HG03097 (cell line): ENCODE measurements at regions not wholly inside any gene's neighbourhood (a gene's known extent, or its start where the extent isn't known, plus 50 kb on each side); places are given as distances from the start of the nearest gene placed in this dataset.

Experiments used
- ATAC-seq: cut with Tn5 transposase; IDR thresholded peaks from one replicate; pipeline ENCODE4 v1.9.1; 2021; ENCODE audit not compliant: unreplicated experiment, low FRiP score

DNA sequence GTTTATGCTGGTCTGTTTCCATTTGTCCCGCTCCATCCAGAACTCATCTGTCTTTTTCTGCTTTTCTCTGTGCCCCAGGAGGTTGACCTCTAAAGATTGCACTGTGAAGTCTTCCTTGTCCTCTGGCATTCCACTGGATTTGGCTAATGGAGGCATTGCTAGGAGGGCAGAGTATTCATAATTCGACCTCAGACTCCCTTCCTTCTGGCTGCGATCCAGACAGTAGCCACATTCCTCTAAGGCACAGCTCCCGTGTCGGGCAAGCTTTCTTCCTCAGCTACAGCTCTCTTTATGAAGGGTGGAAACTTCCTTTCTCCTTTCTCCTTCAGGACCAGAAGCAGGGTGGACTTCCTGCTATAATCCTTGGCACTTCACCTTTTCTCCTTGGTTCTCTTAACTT is 175.9 kb downstream of the BAMBI start:
- ATAC-seq: no peak

DNA sequence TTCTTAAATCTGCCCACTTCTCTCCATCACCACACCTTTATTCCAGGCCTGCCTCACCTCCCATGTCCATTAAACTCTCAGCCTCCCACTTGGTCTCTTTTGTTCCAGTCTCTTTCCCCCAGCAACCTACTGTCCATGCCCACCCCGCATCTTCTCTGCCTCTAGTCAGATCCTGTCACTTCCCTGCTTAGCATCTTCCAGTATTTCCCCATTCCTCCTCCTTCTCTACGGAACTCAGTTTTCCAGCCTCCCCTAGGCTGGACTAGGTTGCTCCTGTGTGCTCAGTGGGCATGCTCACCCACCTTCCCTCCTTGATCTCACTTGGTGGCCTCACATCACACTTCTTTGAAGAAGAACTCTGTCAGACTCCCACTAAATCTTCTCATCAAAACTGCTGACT is 179.8 kb downstream of the BAMBI start:
- ATAC-seq: no peak

DNA sequence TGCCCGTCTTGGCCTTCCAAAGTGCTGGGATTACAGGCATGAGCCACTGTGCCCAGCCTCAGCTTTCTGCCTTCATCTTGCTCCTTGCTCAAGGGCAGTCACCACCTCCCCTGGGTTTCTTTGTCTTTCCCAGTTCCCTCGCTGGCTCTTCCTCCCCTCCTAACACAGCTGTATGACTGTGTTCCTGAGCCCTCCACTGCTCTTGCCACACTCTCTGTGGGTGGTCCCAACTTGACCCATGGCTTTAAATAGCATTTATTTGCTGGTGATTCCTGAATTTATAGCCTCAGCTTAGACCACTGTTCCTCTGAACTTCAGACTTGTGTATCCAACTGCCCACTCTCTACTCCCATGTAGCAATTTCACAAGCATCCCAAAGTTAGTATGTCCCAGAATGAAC is 181.3 kb downstream of the BAMBI start:
- ATAC-seq: no peak

DNA sequence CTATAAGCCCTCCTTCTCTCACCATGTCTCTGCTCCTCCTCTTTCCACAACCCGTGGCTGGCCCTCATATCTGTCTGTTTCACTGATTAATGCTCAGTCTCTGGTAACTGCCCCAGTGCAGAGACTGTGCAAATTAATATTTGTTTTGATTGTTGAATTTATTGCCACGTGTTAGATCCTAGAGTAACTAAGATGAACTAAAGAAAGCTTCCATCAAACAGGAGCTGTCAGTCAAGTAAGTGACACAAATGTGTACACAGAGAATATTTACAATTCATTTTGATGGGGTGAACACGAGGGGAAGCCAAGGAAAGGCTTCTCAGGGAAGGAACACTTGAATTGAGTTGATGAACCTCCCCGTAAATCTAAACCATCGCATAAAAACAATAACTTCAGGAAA is 182.5 kb downstream of the BAMBI start:
- ATAC-seq: no peak

DNA sequence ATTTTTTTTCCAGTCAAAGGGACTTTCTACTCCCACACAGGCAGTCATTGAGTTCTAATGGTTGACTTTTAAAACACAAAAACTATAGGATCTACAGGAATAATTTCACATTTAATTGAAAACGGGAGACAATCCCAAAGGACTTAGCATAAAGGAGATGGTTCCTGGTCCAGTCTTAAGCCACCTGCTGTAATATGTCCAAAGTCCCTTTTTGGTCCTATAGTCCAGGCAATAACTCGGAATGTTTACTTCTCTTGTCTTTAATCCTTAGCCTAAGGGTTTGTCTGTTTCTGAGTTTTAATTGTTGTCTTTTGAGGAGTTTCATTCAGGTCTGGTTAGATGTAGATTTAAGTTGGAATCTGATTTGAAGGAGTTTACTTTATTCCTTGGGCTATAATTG is 184.9 kb downstream of the BAMBI start:
- no peak for ATAC-seq

DNA sequence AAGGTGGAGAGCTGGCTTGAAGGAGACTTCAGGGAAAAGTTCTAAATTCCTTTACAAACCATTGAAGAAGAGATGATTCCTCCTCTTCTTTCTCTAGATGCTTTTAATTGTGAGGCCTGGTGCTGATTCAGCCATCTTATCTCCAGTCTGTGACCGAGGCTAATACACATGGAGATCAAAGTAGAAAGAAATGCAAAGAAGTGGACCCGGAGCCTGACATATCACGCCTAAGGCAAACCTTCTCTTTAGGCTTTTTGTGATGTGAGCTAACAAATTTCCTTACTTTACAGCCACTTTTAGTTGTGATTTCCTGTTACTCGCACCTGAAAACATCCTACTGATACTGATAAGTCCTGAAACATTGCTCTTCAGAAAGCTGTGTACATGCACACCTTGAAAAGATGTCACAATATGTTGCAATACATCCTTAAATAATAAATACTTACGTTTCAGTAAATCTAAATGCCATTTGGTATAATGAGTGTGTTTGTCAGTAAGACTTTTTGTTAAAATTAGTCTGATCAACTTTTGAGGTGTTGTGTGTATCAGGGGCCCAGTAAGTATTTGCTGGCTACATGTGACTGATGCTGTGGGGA is 192.4 kb downstream of the BAMBI start:
- ATAC-seq: no peak

DNA sequence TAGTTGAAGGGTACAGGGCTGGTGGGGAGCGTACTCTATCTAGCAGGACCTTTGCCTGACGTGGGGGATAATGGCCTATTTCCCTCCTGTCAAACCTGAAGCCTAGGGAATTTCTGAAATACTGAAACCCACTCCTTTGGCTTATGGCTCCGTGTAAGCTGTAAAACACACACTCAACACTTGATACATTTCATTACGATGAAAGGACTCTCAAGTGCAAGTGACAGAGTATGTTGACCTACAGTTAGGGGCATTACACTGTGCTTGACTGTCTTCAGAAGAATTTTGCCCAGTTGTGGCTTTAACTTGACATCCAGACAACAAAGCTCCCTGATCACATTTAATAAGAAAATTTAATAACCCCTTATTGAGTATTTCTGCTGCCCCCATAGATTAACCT is 194.3 kb downstream of the BAMBI start:
- no peak for ATAC-seq

DNA sequence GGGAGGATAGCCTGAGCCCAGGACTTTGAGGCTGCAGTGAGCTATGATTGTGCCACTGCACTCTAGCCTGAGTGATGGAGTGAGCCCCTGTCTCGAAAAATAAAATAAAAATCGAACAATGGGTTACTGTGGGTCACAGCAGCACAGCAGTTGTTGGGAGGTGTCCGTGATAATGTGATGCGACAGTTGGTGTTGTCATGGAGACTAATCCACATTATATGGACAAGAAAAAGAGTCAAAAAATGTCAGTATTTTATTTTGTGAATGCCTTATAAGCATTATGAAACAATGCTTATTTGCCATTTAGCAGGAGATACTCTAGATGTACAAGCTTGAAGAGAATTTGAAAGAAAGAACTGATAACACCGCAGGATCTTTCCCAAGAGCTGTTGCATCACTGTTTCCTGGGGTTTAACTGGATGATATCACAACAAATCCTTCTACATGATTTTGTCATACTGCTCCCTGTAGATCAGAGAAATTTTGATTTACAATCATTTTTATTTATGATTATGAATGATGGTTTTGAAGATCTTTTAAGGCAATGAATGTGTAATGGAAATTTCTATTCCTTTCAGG is 195.4 kb downstream of the BAMBI start:
- ATAC-seq: no peak

DNA sequence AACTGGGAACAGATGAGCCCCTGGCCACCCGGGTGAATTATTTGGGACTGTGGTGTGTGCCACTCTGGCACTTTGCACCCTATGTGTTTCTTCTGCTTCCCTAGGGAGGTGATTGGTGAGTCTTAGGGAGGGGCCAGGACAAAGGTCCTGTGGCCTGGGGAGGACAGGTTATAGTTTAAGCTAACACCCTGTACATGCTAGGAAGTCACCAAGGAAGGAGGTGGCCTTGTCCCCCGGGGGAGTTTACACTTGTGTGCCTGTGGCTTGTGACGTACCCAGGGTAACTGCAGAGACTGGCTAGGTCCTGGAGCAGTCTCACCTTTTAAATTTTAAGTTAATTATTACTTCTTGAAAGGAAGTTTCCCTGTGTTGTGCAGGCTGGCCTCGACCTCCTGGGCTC is 196.2 kb downstream of the BAMBI start:
- no peak for ATAC-seq

DNA sequence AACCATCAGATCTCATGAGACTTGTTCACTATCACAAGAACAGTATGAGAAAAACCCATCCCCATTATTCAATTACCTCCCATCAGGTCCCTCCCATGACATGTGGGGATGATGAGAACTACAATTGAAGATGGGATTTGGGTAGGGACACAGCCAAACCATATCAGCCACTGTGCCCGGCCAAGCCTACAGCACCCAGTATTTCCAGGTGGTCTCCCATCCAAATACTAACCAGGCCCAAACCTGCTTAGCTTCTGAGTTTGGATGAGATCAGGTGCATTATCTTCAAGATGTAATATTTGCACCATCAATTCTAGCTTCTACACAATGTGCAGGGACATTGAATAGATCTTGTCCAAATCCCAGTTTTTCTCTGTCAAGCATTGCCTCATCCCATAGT is 196.9 kb downstream of the BAMBI start:
- no peak for ATAC-seq

DNA sequence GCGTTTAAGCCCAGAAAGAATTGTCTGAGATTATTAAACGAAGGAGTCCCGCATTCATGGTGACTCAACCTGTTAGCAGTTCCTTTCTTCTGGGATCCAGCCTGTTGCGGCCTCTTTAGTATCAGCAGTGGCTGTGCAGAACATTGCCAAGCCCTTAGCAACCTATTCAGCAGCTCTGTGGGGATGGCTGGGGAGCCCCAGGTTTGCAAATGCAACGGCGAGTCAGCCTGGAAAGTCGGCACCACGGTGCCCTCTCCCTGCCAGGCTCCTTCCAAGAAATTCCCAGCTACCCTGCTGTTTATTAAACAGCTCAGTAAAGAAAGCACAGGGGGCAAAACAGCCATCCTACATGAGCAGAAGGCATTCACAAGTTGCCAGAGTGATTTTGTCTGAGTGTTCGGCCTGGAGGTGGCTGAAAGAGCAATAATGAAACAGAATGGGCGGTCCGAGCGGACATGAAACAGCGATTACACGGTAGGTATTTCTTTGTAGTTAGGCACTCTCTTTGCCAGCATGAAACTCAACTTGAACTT is 198.3 kb downstream of the BAMBI start:
- ATAC-seq: no peak

DNA sequence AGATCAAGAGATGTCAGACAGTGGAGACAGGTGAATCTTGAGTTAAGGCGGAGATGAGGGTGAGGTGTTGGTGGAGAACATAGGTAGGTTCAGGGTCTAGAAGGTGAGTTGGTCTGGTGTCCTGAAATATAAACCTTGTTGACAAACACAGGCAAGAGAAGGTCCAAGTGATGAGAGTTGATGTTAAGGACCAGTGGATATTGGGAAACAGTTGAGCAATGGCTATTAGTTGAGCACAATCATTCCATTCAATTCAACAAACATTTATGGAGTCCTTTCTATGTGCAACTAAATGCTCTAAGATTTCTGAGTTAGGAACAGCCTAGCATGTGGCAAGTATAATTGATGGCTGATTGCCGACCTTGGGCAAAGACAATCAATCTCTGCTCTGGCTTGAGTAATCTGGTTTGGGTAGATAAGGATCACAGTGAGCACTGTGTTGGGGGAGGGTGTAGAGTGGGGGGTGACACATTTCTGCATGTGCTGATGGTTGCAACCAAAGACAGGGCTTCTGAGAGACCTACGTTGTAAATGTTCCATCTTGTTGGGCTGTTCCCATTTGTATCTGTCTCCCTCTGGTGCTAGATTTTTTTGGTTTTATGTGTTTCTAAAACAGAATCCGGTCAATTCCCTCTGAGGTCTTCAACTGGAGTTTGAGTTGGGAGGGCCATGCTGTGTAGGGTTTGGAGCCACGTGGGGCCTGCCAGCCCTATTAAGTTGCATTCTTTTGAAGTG is 201.1 kb downstream of the BAMBI start:
- no peak for ATAC-seq

DNA sequence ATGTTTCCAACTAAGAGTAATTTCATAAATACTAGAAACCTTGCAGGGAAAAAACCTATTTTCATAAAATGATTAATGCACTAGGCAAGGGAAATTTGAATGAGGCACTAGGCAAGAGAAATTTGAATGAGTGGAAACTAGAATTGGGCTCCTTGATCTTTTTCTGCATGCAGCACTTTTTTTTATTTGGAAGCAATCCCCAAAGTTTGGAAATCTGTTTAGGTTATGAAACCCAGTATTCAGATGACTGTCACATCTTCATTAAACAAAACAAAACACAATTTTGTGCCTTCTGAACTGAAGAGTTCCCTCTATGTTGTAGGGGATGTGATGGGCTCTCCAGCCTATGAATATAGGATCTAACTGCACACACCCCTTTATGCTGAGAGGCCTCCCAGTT is 201.9 kb downstream of the BAMBI start:
- ATAC-seq: no peak

DNA sequence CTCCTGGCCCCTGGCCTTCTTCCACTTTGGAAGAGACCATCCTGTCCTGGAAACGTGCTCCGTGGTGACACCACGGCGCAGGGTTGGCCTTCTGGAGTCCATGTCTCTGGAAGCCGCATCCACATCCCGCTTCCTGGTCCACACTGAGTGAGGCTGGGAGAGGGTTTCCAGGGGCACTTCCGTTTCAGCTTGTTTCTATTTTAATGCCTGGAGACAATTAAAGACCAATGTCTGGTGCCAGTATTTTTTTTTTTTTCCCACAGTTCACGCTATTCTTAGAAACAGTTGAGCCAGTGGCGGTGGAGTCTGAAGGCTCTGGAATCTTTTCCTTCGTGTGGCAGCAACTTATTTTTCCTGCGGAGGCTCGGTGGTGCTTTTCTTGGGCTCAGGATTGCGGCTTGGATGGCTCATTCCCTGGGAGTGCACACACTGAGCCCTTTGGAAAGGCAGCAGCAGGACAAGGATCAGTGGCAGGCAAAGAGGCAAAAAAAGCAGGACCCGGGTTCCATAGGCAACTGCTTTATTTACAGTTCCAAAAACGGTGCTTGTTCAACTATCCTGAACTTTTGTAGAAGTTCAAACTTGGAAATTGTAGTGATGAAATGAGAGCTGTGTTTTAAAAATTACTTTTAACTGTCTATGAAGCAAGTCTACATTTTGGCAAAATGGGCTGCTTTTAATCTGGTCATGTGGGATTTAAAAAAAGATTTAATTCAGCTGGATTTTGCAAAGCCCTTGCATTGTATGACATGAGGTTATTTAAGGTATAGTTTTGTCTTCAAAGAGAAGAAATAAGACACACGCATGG is 202.8 kb downstream of the BAMBI start:
- no peak for ATAC-seq

DNA sequence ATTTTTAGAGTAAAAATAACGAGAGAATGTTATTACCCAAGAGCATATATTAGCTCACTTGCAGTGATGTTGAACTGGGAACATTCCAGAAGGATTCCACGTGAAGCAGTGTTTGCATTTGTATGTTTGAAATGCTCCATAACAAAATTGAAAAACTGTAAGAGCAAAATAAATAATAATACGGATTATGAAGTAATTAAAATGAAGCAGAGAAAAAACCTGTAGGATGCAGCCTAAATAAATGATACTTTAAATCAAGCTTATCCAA is 203.3 kb downstream of the BAMBI start:
- no peak for ATAC-seq

DNA sequence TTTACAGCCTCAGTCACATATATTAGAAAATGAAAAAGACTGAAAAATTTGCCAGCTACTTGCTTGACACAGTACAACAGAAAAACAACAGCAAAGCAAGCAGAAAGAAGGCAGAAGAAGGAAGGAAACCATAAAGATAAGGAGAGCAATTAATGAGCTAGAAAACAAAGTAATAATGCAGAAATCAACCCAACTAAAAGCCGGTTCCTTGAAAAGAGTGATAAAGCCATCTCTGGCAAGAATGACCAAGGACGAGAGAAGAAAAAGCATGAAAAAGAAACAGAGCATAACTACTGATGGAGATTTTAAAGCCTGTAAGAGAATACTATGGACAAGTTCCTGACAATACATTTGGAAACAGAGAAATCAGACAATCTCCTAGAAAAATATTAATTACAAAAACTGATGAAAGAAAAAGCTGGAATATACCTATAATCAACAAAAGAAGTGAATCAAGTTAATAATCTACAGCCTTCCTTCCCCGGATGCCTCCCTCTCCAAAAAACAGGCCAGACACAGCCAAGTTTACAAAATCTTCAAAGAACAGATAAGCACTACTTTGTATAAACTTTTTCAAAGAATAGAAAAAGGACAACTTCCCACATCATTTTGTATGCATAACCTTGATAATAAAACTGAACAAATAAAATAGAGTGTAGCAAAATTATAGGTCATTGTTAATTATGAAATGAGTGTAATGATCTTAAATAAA is 204.0 kb downstream of the BAMBI start:
- ATAC-seq: no peak

DNA sequence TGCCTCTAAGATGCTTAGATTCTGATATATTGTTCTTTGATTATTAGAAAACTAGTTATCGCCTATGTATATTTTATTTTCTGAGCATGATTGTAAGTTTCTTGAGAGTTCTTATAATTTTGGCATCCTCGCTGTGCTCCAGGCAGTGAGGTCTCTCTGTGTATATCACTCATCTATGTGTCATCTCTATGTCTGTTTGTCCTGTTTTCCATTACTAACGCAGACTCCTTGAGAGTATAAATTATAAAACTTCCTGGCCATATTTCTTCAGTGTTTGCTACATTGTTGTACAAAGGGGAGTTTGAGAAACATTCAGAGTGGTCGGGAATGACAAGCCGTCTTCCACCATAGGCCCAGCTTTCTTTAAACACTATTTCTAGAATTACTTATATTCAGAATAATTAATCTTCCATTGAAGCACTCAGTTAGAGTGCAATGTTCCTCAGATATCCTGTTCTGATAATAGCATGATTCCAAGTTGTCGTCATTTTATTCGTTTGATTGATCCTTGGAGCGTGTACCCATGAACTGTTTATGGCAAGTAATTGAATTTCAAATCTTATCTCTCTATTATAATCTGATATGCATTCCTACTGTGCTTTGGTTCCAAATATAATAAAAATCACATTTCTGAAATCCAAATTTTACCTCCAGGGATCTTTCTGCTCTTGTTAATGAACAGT is 206.6 kb downstream of the BAMBI start:
- no peak for ATAC-seq

DNA sequence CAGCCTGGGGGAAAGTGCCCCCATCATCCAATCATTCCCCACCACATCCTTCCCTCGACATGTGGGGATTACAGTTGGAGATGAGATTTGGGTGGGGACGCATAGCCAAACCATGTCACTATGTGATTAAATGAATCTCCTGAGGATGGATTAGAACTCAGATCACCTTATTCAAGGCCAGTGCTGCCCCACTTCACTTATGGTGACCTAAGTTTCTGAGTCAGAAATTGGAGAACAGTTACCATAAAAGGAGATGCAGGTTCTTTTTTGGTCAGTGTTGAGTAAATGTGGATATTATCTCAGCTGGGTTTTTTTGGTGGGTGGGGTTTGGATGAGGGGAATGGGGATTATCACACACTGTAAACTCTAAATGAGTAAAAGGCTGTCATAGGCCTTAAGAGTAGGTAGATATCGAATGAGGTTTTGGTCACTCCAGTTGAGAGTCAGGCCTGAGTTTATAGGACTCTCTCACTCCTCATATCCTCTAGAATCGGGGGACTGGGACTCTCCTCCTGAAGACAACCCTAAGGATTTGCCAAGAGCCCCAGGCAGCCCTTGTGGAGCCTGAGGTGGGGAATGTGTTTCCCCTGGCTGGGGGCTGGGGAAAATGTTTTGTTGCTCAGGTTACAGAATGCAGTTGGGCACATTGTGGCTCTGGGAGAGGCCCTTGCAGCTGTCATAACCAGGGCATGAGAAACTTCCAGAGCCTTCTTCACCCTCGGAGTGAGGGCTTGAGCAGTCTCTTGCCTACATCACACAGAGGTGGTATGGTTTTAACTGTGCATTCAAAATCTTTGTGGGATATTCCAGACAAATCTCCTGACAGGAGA is 213.0 kb downstream of the BAMBI start:
- ATAC-seq: no peak

DNA sequence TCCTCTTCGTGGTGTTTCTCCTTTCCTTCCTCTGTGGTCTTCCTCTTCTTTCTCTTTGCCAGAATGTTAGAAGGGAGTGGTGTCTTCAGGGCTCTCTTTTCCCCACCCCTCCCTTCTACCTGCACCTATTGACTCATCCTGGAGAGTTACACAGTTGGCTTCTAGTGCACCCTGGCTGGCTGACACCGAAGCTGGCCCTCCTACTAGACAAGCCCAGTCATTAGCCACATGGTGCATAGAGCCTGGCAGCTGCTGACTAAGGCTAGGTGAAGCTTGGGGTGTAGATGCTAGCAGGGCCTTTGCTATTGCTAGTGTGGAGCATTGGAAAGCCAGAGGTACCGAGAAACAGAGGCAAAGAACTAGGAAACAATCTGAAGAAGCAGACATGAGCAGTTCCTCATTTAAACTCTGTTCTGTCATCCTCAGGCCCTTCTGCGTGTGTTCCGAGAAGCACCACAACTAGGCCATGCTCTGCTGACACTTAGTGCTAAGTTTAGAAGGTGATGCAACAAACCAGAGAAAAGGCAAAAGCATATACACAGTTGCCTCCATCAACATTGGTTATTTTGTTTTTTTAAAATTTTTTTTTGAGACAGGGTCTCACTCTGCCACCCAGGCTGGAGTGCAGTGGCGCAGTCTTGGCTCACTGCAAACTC is 213.9 kb downstream of the BAMBI start:
- ATAC-seq: no peak
